H1 (cell line): ENCODE measurements at regions not wholly inside any gene's neighbourhood (a gene's known extent, or its start where the extent isn't known, plus 50 kb on each side); places are given as distances from the start of the nearest gene placed in this dataset.

Source experiments
- CTCF ChIA-PET: fragments of 300-600 bp; sonication (Branson Sonifier 250); formaldehyde crosslinking; loops from one replicate; lab custom pipeline; 2021; ENCODE audit not compliant: partially characterized antibody; lab: Charles Lee
- POLR2A ChIA-PET: fragments of 300-600 bp; sonication (Branson Sonifier 250); formaldehyde crosslinking; loops from one replicate; lab custom pipeline; 2021; ENCODE audit warnings: inconsistent platforms; ENCODE audit not compliant: partially characterized antibody; lab: Charles Lee
- DNase-seq, 2 experiments: peaks; one replicate each; pipeline versions ENCODE4 v3.0.0 to v3.0.0-alpha.2; 2010 to 2022; ENCODE audit warnings: low spot score in 2 of 2, low read depth in 1 of 2, mixed read lengths in 1 of 2
- FAIRE-seq: peaks from 2 replicates; lab custom pipeline; 2011; peaks lifted over from hg19 to GRCh38; lab: Jason Lieb, UNC
- H2AFZ ChIP-seq: 2 replicates; pipeline ENCODE4 v1.8.1; 2012; ENCODE audit warnings: low read length, inconsistent platforms
- H2AK5ac ChIP-seq: 2 replicates; pipeline ENCODE4 v1.6.1; 2013; ENCODE audit warnings: low read depth, low read length
- H2BK120ac ChIP-seq: replicated peaks from 2 replicates; pipeline ENCODE3; 2013; ENCODE audit warnings: low read depth, low read length, inconsistent platforms
- H2BK12ac ChIP-seq: 2 replicates; pipeline ENCODE4 v1.6.1; 2013; ENCODE audit warnings: low read depth, low read length
- H2BK15ac ChIP-seq: 2 replicates; pipeline ENCODE4 v1.6.1; 2013; ENCODE audit warnings: low read length
- H2BK20ac ChIP-seq: 2 replicates; pipeline ENCODE4 v1.6.1; 2013; ENCODE audit warnings: low read length
- H2BK5ac ChIP-seq: 2 replicates; pipeline ENCODE4 v1.6.1; 2013; ENCODE audit warnings: low read depth, low read length
- H3K14ac ChIP-seq: 2 replicates; pipeline ENCODE4 v1.6.1; 2013; ENCODE audit warnings: inconsistent platforms; ENCODE audit not compliant: insufficient read length
- H3K18ac ChIP-seq: 2 replicates; pipeline ENCODE4 v1.6.1; 2013; ENCODE audit warnings: low read length; ENCODE audit errors: extremely low read depth
- H3K23ac ChIP-seq: 2 replicates; pipeline ENCODE4 v1.6.1; 2013; ENCODE audit warnings: inconsistent platforms; ENCODE audit not compliant: insufficient read length
- H3K23me2 ChIP-seq: 2 replicates; pipeline ENCODE4 v1.6.1; 2013; ENCODE audit warnings: low read depth, low read length
- H3K27ac ChIP-seq: 2 replicates; pipeline ENCODE4 v1.6.1; 2011; ENCODE audit warnings: low read depth, low read length, inconsistent platforms
- H3K27me3 ChIP-seq, 4 experiments: replicated peaks in 1 of 4; 1 replicate in 1 of 4; 2 replicates in 3 of 4; pipeline versions ENCODE4 v1.6.1 to v1.8.1; 2011 to 2013; ENCODE audit warnings: low read length in 3 of 4, mild to moderate bottlenecking in 3 of 4, inconsistent platforms in 2 of 4, mixed read lengths in 2 of 4, moderate library complexity in 1 of 4; ENCODE audit not compliant: control insufficient read depth in 3 of 4, insufficient read depth in 3 of 4; ENCODE audit errors: extremely low read depth in 1 of 4
- H3K36me3 ChIP-seq, 4 experiments: 2 replicates each; pipeline versions ENCODE4 v1.6.1 to v1.8.1; 2011 to 2013; ENCODE audit warnings: mild to moderate bottlenecking in 4 of 4, low read length in 3 of 4, moderate library complexity in 2 of 4, control low read depth in 1 of 4, inconsistent platforms in 1 of 4; ENCODE audit not compliant: insufficient read depth in 4 of 4, control insufficient read depth in 2 of 4
- H3K4ac ChIP-seq: replicated peaks from 2 replicates; pipeline ENCODE3; 2013; ENCODE audit warnings: low read length, low read depth, mixed read lengths, inconsistent platforms; ENCODE audit not compliant: insufficient read length
- H3K4me1 ChIP-seq, 4 experiments: replicated peaks in 1 of 4; 1 replicate in 1 of 4; 2 replicates in 3 of 4; pipeline versions ENCODE4 v1.6.1 to v1.8.1; 2011 to 2013; ENCODE audit warnings: low read length in 3 of 4, inconsistent platforms in 2 of 4, mixed read lengths in 1 of 4; ENCODE audit not compliant: insufficient read depth in 4 of 4, control insufficient read depth in 3 of 4
- H3K4me2 ChIP-seq, 2 experiments: 2 replicates each; pipeline versions ENCODE4 v1.6.1 to v1.8.1; 2011 to 2013; ENCODE audit warnings: low read depth in 2 of 2, low read length in 2 of 2, control low read depth in 1 of 2, inconsistent platforms in 1 of 2, mild to moderate bottlenecking in 1 of 2; ENCODE audit not compliant: insufficient read depth in 1 of 2
- H3K4me3 ChIP-seq, 4 experiments: fragments of 200-600, 300-600 bp in 1 of 4; sonication (generic), shearing (Covaris generic), sonication (Bioruptor Twin) in 1 of 4; 2 replicates each; pipeline versions ENCODE4 v1.5.1 to v1.8.1; 2011 to 2016; ENCODE audit warnings: low read length in 4 of 4, low read depth in 3 of 4, control low read depth in 2 of 4, inconsistent platforms in 2 of 4, mild to moderate bottlenecking in 2 of 4, mixed read lengths in 1 of 4, moderate library complexity in 1 of 4; ENCODE audit not compliant: insufficient read depth in 2 of 4; ENCODE audit errors: extremely low read depth in 1 of 4
- H3K56ac ChIP-seq: replicated peaks from 2 replicates; pipeline ENCODE3; 2013; ENCODE audit warnings: low read depth, mild to moderate bottlenecking, mixed read lengths, low read length, inconsistent platforms; ENCODE audit not compliant: insufficient read length
- H3K79me1 ChIP-seq: 2 replicates; pipeline ENCODE4 v1.6.1; 2013; ENCODE audit warnings: low read depth, low read length, control low read depth
- H3K79me2 ChIP-seq, 2 experiments: 2 replicates each; pipeline versions ENCODE4 v1.6.1 to v1.8.1; 2012 to 2013; ENCODE audit warnings: low read length in 2 of 2, mild to moderate bottlenecking in 2 of 2, inconsistent platforms in 1 of 2; ENCODE audit not compliant: insufficient read depth in 2 of 2, control insufficient read depth in 1 of 2
- H3K9ac ChIP-seq, 4 experiments: replicated peaks in 1 of 4; 1 replicate in 1 of 4; 2 replicates in 3 of 4; pipeline versions ENCODE4 v1.6.1 to v1.8.1; 2011 to 2013; ENCODE audit warnings: low read depth in 3 of 4, low read length in 3 of 4, control low read depth in 2 of 4, mild to moderate bottlenecking in 2 of 4, moderate library complexity in 2 of 4, inconsistent platforms in 1 of 4; ENCODE audit errors: extremely low read depth in 1 of 4
- H3K9me3 ChIP-seq, 2 experiments: 2 replicates each; pipeline versions ENCODE4 v1.6.1 to v1.8.1; 2012 to 2013; ENCODE audit warnings: mild to moderate bottlenecking in 2 of 2, moderate library complexity in 2 of 2, control low read depth in 1 of 2, inconsistent platforms in 1 of 2, low read depth in 1 of 2, low read length in 1 of 2, mixed read lengths in 1 of 2; ENCODE audit not compliant: insufficient read depth in 2 of 2
- H4K20me1 ChIP-seq, 2 experiments: replicated peaks in 1 of 2; 2 replicates each; pipeline versions ENCODE3 to v1.8.1; 2011 to 2013; ENCODE audit warnings: inconsistent platforms in 2 of 2, low read length in 2 of 2, mild to moderate bottlenecking in 1 of 2; ENCODE audit not compliant: insufficient read depth in 2 of 2, control insufficient read depth in 1 of 2
- H4K5ac ChIP-seq: 2 replicates; pipeline ENCODE4 v1.6.1; 2013; ENCODE audit warnings: low read length, low read depth, mixed read lengths, inconsistent platforms; ENCODE audit not compliant: insufficient read length
- H4K8ac ChIP-seq: 2 replicates; pipeline ENCODE4 v1.8.0; 2013; ENCODE audit warnings: mild to moderate bottlenecking, moderate library complexity, low read length, inconsistent platforms; ENCODE audit not compliant: insufficient read depth; ENCODE audit errors: extremely low read depth
- H4K91ac ChIP-seq: replicated peaks from 2 replicates; pipeline ENCODE3; 2013; ENCODE audit warnings: low read length, mixed read lengths, inconsistent platforms; ENCODE audit not compliant: insufficient read length
- POLR2AphosphoS5 ChIP-seq: IDR thresholded peaks from 2 replicates; pipeline ENCODE4 v1.6.1; 2011; ENCODE audit warnings: low read depth, low read length
- WGBS, 2 experiments: shearing (Covaris generic) in 1 of 2; methylation state at CpG; one replicate each; pipeline versions ENCODE4 v1.1.6 to v1.1.7; 2013 to 2015; ENCODE audit warnings: low lambda C conversion rate in 2 of 2, mixed read lengths in 2 of 2, inconsistent platforms in 1 of 2, low coverage in 1 of 2, missing lambda C conversion rate in 1 of 2; ENCODE audit not compliant: insufficient replicate concordance in 2 of 2, insufficient coverage in 1 of 2, insufficient read length in 1 of 2; ENCODE audit errors: extremely low coverage in 1 of 2, missing lambda C conversion rate in 1 of 2; 5-methylcytosine and 5-hydroxymethylcytosine counted together

DNA sequence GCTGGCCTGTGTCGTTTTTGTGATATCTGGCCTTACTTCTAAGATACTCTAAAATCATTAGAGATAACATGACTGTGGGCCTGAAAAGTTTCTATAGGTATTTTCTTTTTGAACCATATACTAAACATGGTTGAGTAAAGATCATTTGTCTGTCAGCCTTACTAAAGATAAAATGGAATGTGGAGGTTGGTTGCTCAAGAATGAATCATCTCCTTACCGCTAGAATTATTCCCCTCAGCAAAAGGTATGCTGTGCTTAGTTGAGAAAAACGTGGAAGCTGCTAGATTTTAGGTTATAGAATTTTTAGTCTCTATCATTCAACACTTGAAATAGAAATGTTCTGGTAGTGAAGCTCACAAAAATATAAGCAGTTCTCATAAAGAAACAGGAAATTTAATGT, 407.3 kb downstream of the AEBP2 start:
- no peak overlapping the region for H2AK5ac ChIP-seq
- no peak overlapping the region for H2BK12ac ChIP-seq
- H3K18ac ChIP-seq: no peak overlapping the region
- no peak overlapping the region for H3K4ac ChIP-seq
- H2BK120ac ChIP-seq: no peak overlapping the region
- FAIRE-seq (no peak), DNase-seq (no peak)
- H3K27ac ChIP-seq: no peak overlapping the region
- H3K23ac ChIP-seq: no peak overlapping the region
- no peak overlapping the region for H4K8ac ChIP-seq
- H3K36me3 ChIP-seq: no peaks in the 10 kb centered on the region
- H3K9me3 ChIP-seq: no peaks in the 10 kb centered on the region
- H3K9ac ChIP-seq: no peak overlapping the region
- H3K14ac ChIP-seq: no peak overlapping the region
- POLR2A ChIA-PET: no interaction called here
- no peak overlapping the region for H3K4me3 ChIP-seq
- 81% methylated on average over 3 of the region's 3 CpGs; no CpG with 5 or more reads in 1 of the 2 experiments for WGBS, 2 experiments
- H3K79me1 ChIP-seq: no peaks in the 10 kb centered on the region
- H4K20me1 ChIP-seq: no peaks in the 10 kb centered on the region
- no peaks in the 10 kb centered on the region for H3K27me3 ChIP-seq
- H2BK20ac ChIP-seq: no peak overlapping the region
- CTCF ChIA-PET: interaction anchor here (0.8 to 1.3 kb wide), 2 partner anchors 10 to 46 kb away, joined by 3 to 4 read pairs; no protein-coding TSS in a partner anchor
- H2BK15ac ChIP-seq: no peak overlapping the region
- H3K4me2 ChIP-seq: no peak overlapping the region
- no peaks in the 10 kb centered on the region for H3K4me1 ChIP-seq
- H2AFZ ChIP-seq: no peak overlapping the region
- H3K23me2 ChIP-seq: no peaks in the 10 kb centered on the region
- no peak overlapping the region for H4K91ac ChIP-seq
- no peak overlapping the region for H4K5ac ChIP-seq
- no peak overlapping the region for H3K56ac ChIP-seq
- H3K79me2 ChIP-seq: no peaks in the 10 kb centered on the region
- H2BK5ac ChIP-seq: no peak overlapping the region
- no peak for TF ChIP-seq POLR2AphosphoS5
